Endothelial cell of umbilical vein (primary cell): ENCODE measurements at regions not wholly inside any gene's neighbourhood (a gene's known extent, or its start where the extent isn't known, plus 50 kb on each side); places are given as distances from the start of the nearest gene placed in this dataset.

Source experiments
- EZH2 ChIP-seq: IDR thresholded peaks from 2 replicates; pipeline ENCODE4 v1.6.1; 2012; ENCODE audit warnings: borderline replicate concordance, low read depth, mild to moderate bottlenecking, moderate library complexity, low read length, inconsistent platforms; ENCODE audit not compliant: severe bottlenecking
- JUN ChIP-seq: IDR thresholded peaks from 2 replicates; pipeline ENCODE4 v1.6.1; 2011; ENCODE audit warnings: borderline replicate concordance, low read depth; ENCODE audit not compliant: insufficient read length, insufficient read depth
- MAX ChIP-seq: IDR thresholded peaks from 2 replicates; pipeline ENCODE4 v1.6.1; 2011; ENCODE audit not compliant: insufficient read depth, insufficient read length
- POLR2A ChIP-seq: IDR thresholded peaks from 2 replicates; pipeline ENCODE4 v1.6.1; 2012; ENCODE audit warnings: low read depth, mild to moderate bottlenecking, control low read depth, low read length
- POLR2AphosphoS5 ChIP-seq: IDR thresholded peaks from 2 replicates; pipeline ENCODE4 v1.6.1; 2012; ENCODE audit warnings: low read depth, mild to moderate bottlenecking, control low read depth, low read length, moderate library complexity; ENCODE audit not compliant: insufficient read depth
- TF ChIP-seq, protein P1 (sequence below), 2 donors: IDR thresholded peaks; 1 replicate in 1 of 2; 2 replicates in 1 of 2; pipeline ENCODE4 v1.5.1; 2011; ENCODE audit warnings: low read length in 2 of 2, mild to moderate bottlenecking in 2 of 2, moderate library complexity in 2 of 2, control low read depth in 1 of 2, inconsistent platforms in 1 of 2, low read depth in 1 of 2; ENCODE audit not compliant: insufficient read depth in 1 of 2; ENCODE audit errors: extremely low read depth in 1 of 2

- TF ChIP-seq, protein P1, sequence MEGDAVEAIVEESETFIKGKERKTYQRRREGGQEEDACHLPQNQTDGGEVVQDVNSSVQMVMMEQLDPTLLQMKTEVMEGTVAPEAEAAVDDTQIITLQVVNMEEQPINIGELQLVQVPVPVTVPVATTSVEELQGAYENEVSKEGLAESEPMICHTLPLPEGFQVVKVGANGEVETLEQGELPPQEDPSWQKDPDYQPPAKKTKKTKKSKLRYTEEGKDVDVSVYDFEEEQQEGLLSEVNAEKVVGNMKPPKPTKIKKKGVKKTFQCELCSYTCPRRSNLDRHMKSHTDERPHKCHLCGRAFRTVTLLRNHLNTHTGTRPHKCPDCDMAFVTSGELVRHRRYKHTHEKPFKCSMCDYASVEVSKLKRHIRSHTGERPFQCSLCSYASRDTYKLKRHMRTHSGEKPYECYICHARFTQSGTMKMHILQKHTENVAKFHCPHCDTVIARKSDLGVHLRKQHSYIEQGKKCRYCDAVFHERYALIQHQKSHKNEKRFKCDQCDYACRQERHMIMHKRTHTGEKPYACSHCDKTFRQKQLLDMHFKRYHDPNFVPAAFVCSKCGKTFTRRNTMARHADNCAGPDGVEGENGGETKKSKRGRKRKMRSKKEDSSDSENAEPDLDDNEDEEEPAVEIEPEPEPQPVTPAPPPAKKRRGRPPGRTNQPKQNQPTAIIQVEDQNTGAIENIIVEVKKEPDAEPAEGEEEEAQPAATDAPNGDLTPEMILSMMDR (IDR thresholded peaks at IDR 0.05; ENCODE audit: extremely low read depth in 1 of 2, insufficient read depth in 1 of 2, low read depth in 1 of 2, low read length in 2 of 2): no peak
- TF ChIP-seq EZH2: no peak
- no peak for TF ChIP-seq MAX
- no peak for TF ChIP-seq POLR2AphosphoS5
- no peak for TF ChIP-seq POLR2A
- no peak for TF ChIP-seq JUN
Measured at GRCh38 chr3:117126460-117126859, 416.9 kb downstream of the TUSC7 start.
